HS-5 (cell line): ENCODE measurements at regions not wholly inside any gene's neighbourhood (a gene's known extent, or its start where the extent isn't known, plus 50 kb on each side); places are given as distances from the start of the nearest gene placed in this dataset.
"Not testable (repeated sequence)": the region's sequence is repeated elsewhere in the genome, so short reads cannot be mapped to it uniquely, and the experiment has no call there.

ENCODE experiments used
- DNase-seq: peaks from one replicate; pipeline ENCODE4 v3.0.0-alpha.2; 2012; ENCODE audit warnings: low read depth

DNA sequence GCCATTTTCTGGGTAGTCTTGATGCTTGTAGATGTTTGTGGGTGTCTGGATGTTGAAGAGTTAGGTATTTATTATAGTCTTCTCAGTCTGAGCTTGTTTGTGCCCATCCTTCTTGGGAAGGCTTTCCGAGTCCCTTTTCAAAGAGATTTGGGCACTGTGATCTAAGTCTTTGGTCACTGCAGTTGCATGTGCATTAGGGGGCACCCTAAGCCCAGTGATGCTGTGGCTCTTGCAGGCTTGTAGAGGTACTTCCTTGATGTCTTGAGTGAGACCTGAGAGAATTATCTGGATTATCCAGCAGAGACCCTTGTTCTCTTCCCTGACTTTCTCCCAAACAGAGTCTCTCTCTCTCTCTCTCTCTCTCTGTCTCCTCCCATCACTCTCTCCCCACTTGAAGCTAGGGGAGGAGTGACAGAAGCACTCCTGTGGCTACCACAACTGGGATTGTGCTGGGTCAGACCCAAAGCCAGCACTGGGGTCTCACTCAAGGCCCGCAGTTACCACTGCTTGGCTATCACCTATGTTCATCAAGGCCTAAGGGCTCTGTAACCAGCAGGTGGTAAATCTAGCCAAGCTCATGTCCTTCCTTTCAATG, 68.5 kb downstream of the TMCO5A start:
- peak; percentile 29 for DNase-seq

DNA sequence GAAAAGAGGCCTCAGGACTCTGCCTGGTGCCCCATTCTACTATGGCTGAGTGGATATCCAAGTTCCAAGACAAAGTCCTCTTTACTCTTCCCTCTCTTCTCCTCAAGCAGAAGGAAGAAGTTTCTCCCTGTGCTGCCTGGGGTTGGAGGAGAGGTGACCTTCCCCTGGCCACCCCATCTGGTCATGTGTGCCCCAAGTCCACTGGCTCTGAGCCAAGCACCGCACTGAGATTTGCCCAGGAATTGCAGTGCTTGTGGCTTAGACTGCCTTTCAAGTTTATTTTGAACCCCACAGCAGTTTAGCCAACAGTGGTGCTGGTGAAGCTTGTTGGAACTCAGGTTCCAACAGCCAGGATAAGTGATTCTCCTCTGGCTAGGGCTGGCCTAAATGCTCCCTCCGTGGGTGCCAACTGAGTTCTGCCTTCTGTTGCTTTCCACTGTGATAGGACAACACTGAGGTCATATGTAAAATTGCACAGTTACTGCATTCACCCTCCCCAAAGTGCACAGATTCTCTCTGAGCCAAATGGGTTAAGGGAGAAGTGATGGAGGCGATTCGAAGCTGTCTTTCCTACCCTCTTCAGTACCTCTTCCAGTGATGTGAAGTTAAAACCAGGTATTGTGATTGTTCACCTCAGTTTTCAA, 69.9 kb downstream of the TMCO5A start:
- DNase-seq = no peak

DNA sequence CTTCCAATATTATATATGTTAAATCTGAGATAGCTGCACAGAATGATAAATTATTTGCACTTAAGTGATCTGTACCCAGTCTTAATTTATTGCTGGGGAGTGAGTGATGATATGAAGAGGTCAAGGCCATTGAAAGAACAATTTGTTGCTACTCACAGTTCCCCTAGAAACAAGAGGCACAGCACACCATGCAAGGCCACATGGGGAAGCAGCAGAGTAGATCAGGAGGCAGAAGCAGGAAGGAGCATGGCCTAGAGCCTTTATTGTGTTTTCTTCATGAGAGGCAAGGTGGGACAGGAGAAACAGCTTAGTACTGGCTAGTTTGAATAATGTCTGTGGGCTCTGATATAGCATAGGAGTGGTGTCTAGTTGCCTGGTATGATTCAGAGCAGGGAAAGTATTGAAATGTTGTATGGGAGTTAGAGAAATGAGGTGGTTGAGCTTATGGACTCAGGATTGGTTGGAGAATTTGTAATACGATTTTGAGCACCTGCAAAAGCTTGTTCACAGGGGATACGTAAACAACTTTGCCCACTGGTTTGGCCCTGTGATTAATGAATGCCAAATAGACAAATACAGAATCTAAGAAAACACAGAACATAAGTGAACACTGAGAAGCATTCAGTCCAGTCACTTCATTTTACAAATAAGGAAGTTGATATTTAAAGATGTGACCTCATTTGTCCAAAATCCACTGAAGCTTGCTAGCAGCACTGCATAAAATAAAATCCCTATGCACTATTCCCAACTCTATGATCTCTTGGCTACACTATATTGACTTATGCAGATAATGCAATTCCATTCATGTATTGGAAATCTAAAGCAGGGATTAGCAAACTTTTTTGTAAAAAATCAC, 71.7 kb downstream of the TMCO5A start:
- no peak for DNase-seq

DNA sequence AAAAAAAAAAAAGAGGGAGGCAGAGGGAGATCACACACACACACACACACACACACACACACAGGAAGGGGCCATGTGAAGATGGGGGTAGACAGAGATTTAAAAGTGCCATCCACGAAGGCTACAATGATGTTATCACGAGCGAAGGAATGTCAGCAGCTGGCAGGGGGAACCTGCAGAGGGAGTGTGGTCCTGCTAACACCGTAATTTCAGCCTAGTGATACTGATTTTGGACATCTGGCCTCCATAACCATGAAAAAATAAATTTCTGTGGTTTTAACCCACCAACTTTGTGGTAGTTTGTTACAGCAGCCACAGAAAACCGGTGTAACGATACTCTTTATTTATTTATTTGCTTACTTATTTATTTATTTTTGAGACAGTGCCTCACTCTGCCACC, 76.0 kb downstream of the TMCO5A start:
- no peak for DNase-seq

DNA sequence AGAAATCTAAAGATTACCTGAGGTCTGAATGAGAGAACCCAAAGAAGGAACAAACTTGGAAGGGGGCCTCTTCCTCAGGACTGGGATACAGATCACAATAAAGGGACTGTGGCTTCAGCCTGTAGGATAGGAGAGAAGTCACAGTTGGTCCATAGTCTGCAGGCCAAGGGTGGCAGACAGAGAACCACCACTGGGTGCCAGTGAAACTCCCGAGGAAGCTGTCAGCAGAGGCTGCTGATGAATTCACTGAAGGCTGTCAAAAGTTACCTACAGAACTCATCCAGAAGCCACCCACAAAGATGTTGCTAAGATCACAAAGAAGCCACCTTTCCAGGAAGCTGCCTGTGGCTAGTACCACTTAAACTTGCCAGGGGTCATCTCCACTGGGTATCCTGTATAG, 78.5 kb downstream of the TMCO5A start:
- no peak for DNase-seq

DNA sequence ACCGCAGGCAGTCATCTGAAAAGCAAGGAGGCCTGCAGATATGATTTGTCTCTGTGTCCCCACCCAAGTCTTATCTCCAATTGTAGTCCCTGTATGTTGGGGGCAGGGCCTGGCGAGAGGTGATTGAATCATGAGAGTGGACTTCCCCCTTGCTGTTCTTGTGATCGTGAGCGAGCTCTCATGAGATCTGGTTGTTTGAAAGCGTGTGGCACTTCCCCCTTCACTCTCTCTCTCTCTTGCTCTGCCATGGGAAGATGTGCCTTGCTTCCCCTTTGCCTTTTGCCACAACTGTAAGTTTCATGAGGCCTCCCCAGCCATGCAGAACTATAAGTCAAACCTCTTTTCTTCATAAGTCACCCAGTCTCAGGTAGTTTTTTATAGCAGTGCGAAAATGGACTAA, 83.3 kb downstream of the TMCO5A start:
- DNase-seq = no peak

DNA sequence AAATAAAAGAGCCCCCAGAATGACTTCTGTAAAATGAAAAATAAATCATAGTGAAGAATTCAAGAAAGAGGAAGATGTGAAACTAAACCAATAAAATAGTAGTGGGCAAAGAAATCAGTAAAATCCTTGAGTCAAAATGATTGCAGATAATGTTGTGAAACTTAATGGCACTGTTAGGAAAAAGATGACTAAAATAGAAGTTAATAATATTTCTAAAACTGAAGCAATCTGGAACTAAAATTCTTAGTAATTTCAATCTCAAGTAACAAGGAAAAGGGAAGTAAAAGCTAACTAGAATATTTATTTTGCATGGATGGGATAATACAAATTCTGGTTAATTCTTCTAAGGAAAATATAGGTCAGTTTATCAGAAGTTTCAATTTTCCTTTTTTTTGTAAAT, 84.6 kb downstream of the TMCO5A start:
- DNase-seq = no peak

DNA sequence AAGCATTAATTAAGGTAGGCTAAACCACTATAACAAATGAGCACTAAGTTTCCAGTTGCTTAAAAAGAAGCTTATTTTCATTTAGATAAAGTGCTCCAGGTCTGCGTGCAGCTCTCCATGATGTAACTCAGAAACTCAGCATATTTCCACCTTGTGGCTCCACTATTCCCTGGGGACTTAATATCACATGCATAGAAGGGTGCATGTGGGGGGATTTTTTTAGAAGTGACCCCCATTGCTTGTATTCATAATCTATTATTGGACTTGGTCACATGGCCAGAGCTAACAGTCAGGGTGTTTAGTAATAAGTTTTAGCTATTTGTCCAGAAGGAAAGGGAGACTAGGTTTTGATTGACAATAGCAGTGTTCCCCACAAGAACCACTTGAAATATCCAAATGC, 86.8 kb downstream of the TMCO5A start:
- DNase-seq = no peak

DNA sequence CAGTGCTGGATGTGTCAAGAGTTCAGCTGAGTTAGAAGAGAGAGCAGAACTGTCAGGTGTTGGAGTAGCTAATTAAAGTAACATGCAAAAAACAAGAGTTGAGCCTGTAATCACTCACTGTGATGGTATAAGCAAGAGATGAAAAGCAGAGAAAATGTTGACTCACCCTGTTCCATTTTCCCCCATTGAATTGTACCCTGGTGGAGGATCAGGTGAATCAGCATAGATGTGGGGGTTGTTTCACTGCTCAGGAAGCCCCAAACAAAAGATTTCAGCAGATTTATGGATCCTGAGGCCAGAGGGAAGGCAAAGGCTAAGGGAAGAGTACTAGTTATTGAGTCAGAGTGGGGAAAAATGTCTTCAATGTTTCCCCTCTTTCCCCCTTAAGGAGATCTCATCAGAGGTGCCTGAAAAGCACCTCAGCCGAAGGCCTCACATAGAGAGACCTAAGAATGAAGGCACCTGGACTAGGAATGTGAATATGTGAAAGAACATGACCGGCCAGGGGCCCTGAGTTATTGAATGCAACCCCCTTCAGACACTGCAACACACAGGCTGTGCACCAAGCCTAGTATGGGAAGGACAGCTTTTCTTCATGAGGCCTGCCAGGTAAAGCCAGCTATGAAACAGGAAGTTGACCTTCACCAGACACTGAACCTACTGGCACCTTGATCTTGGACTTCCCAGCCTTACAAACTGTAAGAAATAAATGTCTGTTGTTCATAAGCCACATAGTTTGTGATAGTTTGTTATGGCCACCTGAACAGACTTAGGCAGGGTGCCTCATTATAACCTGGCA, 90.1 kb downstream of the TMCO5A start:
- DNase-seq = no peak

DNA sequence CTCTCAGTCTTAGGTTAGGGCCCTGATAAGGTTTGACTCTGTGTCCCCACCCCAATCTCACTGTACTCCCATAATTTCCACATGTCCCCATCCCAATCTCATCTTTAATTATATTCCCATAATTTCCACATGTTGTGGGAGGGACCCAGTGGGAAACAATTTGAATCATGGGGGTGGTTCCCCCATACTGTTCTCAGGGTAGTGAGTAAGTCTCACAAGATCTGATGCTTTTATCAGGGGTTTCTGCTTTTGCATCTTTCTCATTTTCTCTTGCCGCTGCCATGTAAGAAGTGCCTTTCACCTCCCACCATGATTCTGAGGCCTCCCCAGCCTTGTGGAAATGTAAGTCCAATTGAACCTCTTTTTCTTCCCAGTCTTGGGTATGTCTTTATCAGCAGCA, 91.2 kb downstream of the TMCO5A start:
- not testable (repeated sequence) for DNase-seq

DNA sequence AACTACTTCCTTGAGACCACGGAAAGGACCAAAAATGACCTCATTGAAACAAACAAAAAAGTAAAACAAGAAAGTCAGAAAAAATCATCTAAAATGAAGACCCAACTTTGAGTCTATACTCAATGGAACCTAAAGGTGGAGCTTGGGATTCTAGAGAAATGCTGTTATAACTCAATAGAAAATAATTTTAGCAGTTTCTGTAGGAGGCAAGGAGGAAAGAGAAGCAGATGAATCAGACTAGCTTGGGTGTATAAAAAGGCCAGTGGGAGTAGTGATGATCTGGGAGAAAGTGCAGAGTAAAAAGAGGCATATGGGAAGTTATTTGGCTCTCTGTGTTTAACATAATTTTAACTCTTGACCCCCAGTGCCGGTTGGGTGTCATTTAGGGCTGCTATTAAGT, 94.4 kb downstream of the TMCO5A start:
- no peak for DNase-seq

DNA sequence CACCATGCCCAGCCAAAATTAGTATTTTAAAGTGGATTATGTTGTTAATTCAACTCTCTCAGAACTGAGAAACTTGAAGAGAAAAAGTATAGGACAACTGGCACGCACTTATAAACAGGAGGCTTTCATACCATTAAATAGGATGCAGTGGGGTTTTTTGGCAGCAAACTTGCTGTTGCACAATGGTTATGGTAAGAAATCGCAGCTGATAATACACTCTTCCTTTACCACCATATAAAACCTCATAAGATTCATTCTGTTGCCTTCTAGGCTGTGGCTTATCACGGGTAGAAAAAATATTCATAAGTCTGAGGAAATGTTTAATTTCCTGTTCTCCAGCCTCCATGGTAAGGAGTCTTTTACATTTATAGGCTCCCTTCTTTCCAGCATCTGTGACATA, 95.3 kb downstream of the TMCO5A start:
- no peak for DNase-seq

DNA sequence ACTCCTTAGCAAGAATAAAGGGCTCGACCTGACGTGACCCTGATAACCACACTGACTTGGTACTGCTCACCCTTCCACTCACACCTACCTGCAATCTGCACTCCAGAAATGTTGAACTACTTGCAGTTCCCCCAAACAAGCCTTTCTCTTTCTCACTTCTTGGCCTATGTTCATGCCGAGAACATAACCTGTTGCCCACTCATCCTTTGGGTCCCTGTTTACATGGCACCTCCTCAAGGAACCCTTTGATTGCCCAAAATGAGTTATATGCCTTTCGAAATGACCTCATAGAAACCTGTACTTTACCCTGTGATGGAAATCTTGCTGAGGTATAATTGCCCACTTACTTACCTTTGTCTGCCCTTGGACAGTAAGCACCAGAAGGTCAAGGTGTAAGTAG, 96.2 kb downstream of the TMCO5A start:
- no peak for DNase-seq

DNA sequence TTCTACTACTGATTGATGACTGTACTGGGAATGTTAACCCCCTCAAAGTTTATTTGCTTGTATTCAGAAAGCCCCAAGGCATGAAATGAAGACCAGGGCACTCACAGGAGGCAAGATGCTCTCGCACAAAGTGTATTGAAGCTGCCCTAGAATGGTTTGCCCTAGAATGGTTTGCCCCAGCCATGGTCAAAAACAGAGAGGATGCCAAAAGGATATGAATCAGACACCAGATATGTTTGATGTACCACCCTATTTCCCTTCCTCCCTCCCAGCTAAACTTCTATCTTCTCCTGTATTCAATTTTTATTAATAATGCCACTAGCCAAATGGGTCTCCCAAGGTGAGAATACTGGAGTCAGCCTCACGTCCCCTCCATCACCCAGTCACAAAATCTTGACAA, 101.3 kb downstream of the TMCO5A start:
- DNase-seq = no peak

DNA sequence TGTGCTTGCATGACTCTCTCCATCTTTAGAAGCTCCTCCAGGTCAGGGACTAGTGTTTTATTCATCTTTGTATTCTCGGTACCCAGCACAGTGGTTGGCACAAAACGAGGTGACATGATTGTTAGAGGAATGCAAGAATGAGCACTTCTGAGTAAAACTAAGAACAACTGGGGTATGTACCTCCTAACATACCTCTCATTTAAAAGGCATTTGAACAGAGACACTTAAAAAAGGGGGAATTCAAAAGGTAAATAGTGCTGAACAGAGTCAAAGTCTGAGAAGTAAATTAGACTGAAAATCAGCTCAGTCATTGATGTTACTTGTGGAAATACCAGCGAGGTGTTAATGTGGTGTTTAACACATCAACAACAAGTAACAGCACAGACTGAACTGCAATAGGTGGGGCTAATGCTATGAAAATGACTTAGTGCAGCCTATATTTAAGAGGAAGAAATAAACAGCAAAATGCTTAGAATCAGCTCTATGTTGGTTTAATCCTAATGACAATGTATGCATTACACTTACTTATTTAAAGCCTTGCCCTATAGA, 102.4 kb downstream of the TMCO5A start:
- DNase-seq = no peak

DNA sequence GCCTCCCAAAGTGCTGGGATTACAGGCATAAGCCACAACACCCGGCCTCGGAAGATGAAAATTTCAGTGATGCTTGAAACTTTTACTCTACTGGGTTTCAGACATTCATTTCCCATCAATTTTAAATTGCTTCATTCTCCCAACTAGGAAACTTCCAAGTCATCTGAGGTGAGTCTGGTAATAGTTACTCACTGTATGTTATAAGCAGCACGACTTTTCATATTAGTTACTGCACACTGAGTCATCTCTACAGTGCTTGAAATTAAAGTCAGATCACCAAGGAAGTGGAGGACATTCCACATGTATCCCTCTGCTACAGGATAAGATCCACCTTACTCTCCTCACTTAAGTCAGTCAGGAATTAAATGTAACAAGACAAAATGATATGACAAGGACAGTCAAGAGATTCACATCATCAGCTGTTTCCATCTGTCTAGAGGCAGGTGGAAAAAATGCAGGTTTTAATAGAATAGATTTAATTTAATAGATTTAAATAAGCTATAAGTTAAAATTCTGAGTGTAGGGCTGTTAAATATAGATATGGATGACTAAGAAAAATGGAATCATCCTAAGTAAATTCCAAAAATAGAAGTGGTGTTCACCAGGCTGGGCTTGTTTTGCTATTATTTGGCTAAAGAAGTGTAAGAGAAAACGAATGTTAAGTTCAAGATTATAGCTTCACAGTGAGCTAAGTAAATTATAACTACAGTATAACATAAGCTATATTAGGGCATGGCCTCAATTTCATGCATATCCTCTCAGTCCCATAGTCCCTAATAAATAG, 104.4 kb downstream of the TMCO5A start:
- peak; percentile 87 for DNase-seq

DNA sequence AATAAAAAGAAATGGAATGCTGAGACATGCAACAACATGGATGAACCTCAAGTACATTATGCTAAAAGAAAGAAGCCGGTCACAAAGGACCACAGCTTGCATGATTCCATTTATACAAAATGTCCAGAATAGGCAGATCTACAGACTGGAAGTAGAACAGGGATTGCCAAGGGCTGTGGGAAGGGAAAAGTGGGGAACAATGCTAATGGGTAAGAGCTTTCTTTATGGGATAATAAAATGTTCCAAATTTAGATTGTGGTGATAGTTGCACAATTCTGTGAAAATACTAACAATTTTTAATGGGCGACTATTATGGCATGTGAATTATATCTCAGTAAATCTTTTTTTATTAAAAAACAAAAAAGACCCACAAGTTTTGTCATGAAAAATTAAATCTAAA, 106.2 kb downstream of the TMCO5A start:
- no peak for DNase-seq

DNA sequence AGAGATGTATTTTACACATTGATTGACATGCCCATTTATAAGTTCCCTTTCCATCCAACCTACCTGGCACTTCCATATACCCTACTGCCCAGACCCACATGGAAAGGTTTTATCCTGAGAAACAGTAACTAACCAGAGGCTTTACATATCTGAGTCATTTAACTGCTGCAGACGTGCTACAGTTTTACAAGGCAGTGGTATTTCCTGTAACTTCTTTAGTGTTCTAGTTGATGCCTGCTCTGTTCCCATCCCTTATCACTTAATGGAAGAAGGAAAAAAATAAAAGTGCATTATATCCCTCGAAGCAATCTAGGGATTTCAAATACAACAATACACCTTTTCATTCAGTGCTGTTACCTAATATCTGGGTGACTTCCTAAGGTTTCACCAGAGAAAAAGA, 107.1 kb downstream of the TMCO5A start:
- DNase-seq = no peak

DNA sequence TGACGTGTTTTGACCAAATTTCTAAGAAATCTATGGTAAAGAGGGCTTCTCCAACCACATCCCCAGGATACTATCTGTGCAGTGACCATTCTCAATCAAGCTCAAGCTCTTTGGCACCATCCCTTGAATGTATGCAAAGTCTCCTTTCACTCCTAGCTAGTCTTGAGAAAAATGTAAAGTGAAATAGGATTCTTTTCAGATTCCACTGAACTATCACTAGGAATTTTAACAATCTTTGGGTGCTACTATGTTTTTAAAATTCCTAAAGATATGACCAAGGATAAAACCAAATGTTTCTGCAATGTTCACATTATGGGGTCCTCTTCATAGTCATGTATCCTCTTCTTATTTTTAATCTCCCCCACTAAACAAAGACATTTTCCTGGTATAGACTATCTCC, 107.8 kb downstream of the TMCO5A start:
- no peak for DNase-seq

DNA sequence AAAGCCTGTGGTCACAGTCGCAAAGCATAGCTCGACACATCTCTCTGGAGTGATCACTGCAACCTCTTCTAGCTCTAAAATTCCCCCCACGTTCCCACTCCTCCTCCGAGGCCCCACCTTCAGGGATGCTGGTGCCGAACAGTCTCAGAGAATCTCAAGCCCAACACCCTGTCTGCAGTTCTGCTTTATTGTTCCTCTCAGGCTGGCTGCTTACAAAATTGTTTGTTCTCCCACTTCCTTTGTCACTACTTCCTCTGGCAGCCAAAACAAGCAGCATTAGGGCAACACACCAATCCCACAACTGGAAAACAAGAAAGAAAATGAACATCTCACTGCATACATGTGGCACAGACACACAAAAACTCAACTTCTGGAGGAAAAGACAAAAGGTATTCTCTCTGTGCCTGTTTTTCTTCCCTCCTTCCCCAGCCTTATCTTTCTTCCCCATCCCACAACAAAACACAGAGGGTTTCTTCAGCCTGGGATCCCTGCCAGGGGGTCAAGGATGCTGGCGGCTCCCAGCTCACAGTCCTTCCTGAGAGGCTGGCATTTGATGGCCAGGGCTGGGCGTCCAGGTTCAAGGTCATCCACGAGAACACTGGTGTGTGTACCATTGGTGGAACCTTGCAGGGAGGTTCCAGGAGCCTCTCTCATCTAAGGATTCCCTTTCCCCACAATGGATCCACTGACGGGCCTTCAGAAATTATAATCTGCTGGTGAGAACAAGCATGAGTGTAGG, 108.4 kb downstream of the TMCO5A start:
- DNase-seq = no peak
